ENCODE measurements at regions not wholly inside any gene's neighbourhood (a gene's known extent, or its start where the extent isn't known, plus 50 kb on each side); places are given as distances from the start of the nearest gene placed in this dataset.

- TF ChIP-seq, protein P1, sequence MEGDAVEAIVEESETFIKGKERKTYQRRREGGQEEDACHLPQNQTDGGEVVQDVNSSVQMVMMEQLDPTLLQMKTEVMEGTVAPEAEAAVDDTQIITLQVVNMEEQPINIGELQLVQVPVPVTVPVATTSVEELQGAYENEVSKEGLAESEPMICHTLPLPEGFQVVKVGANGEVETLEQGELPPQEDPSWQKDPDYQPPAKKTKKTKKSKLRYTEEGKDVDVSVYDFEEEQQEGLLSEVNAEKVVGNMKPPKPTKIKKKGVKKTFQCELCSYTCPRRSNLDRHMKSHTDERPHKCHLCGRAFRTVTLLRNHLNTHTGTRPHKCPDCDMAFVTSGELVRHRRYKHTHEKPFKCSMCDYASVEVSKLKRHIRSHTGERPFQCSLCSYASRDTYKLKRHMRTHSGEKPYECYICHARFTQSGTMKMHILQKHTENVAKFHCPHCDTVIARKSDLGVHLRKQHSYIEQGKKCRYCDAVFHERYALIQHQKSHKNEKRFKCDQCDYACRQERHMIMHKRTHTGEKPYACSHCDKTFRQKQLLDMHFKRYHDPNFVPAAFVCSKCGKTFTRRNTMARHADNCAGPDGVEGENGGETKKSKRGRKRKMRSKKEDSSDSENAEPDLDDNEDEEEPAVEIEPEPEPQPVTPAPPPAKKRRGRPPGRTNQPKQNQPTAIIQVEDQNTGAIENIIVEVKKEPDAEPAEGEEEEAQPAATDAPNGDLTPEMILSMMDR (conservative IDR thresholded peaks at IDR 0.05) = no peak
- no peak for TF ChIP-seq EZH2 (IDR thresholded peaks at IDR 0.05; ENCODE audit: low read depth)
Observed at GRCh38 chr11:24134879-24135589, 361.8 kb upstream of the LUZP2 start.

Data from PC-9 (cell line).